ENCODE measurements at regions not wholly inside any gene's neighbourhood (a gene's known extent, or its start where the extent isn't known, plus 50 kb on each side); places are given as distances from the start of the nearest gene placed in this dataset.

- TF ChIP-seq MYC (IDR thresholded peaks at IDR 0.05; ENCODE audit: low read depth, low read length) (no peak), CTCF (IDR thresholded peaks at IDR 0.05; ENCODE audit: low read depth, low read length) (no peak), POLR2A (IDR thresholded peaks at IDR 0.05; ENCODE audit: extremely low read depth, insufficient read length) (no peak)
Measured at GRCh38 chr3:159144891-159145290, 343.0 kb downstream of the MFSD1 start.

DNA sequence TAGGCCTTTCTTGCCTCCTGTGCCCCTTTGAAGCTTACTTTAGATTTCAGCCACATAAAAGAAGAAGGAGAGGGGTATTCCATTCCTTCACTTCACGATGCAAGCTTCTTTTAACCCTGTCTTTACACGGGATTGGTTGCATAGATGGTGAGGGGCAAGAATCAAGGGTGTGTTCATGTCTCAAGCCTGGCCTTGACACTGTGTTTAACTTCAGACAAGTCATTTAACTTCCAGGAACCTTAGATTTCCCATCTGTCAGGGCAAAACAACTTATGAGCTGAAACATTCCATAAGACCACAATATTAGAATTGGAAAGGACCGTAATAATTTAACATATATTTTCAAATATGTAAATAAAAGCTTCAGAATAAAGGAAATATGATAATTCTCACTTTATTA lies 344.5 kb downstream of the MFSD1 start:
- H3K4me3 ChIP-seq (ENCODE audit: low read depth, low read length), result no peak overlapping the region
- TF ChIP-seq CTCF (IDR thresholded peaks at IDR 0.05; ENCODE audit: low read depth, low read length) (no peak), MAX (IDR thresholded peaks at IDR 0.05; ENCODE audit: low read depth, low read length) (no peak), MYC (IDR thresholded peaks at IDR 0.05; ENCODE audit: low read depth, low read length) (no peak), POLR2A (IDR thresholded peaks at IDR 0.05; ENCODE audit: extremely low read depth, insufficient read length) (no peak)
- no peak for DNase-seq (ENCODE audit: low read depth)

More at GRCh38 chr3:159144891-159145290, 343.0 kb downstream of the MFSD1 start:
- no peak overlapping the region for H3K4me3 ChIP-seq (ENCODE audit: low read depth, low read length)
- no peak for DNase-seq (ENCODE audit: low read depth)

GRCh38 chr3:159146856-159147435 lies 345.1 kb downstream of the MFSD1 start:
- TF ChIP-seq CTCF (IDR thresholded peaks at IDR 0.05; ENCODE audit: low read depth, low read length) (no peak), POLR2A (IDR thresholded peaks at IDR 0.05; ENCODE audit: extremely low read depth, insufficient read length) (no peak), MYC (IDR thresholded peaks at IDR 0.05; ENCODE audit: low read depth, low read length) (no peak), MAX (IDR thresholded peaks at IDR 0.05; ENCODE audit: low read depth, low read length) (no peak)
- no peak overlapping the region for H3K4me3 ChIP-seq (ENCODE audit: low read depth, low read length)
- no peak for DNase-seq (ENCODE audit: low read depth)

DNA sequence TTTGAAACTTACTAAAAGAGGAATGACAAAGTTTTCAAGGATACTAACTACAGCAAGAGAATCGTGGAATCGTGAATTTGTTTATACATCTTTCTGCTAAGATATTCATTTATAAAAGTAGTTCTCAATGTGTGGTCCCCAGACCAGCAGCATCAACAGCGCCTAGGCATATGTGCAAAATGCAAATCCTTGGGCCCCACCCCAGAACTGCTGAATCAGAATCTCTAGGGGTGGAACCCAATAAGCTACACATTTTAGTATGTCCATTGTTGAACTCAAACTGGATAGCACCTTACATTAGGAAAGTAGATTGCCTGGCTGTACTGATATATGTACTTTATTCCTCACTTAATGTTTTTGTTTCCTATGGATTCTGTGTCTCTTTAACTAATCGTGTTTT lies 346.0 kb downstream of the MFSD1 start:
- no peak overlapping the region for H3K4me3 ChIP-seq (ENCODE audit: low read depth, low read length)
- TF ChIP-seq POLR2A (IDR thresholded peaks at IDR 0.05; ENCODE audit: extremely low read depth, insufficient read length) (no peak), MYC (IDR thresholded peaks at IDR 0.05; ENCODE audit: low read depth, low read length) (no peak), MAX (IDR thresholded peaks at IDR 0.05; ENCODE audit: low read depth, low read length) (no peak), CTCF (IDR thresholded peaks at IDR 0.05; ENCODE audit: low read depth, low read length) (no peak)

GRCh38 chr3:159148466-159148865 lies 346.6 kb downstream of the MFSD1 start:
- TF ChIP-seq CTCF (IDR thresholded peaks at IDR 0.05; ENCODE audit: low read depth, low read length), result no peak
- TF ChIP-seq POLR2A (IDR thresholded peaks at IDR 0.05; ENCODE audit: extremely low read depth, insufficient read length), result no peak
- no peak for TF ChIP-seq MAX (IDR thresholded peaks at IDR 0.05; ENCODE audit: low read depth, low read length)
- TF ChIP-seq MYC (IDR thresholded peaks at IDR 0.05; ENCODE audit: low read depth, low read length), result no peak
- no peak overlapping the region for H3K4me3 ChIP-seq (ENCODE audit: low read depth, low read length)
- DNase-seq (ENCODE audit: low read depth), result no peak

More for the DNA sequence above, 346.0 kb downstream of the MFSD1 start:
- DNase-seq (ENCODE audit: low read depth), result no peak

DNA sequence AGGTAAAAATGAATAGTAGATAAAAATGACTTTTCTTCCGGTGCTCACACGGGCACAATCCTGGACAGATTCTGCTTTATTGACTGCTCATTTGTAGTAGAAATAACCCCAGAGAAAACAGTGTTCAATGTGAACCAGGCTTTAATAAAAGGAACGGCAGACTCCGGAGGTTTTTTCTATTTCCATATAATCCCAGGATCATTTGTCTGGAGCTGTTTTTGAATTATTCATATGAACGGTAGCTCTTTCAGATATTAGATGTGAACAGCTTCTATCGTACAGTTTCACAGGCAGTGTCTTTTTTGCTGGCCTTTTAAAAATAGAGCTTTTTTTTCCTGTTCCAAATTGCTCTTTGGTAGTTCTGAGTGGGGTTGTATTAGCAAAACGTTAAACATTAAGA lies 347.3 kb downstream of the MFSD1 start:
- TF ChIP-seq MAX (IDR thresholded peaks at IDR 0.05; ENCODE audit: low read depth, low read length) (no peak), CTCF (IDR thresholded peaks at IDR 0.05; ENCODE audit: low read depth, low read length) (no peak), POLR2A (IDR thresholded peaks at IDR 0.05; ENCODE audit: extremely low read depth, insufficient read length) (no peak), MYC (IDR thresholded peaks at IDR 0.05; ENCODE audit: low read depth, low read length) (no peak)
- H3K4me3 ChIP-seq (ENCODE audit: low read depth, low read length), result no peak overlapping the region
- DNase-seq (ENCODE audit: low read depth), result no peak

Measured in NB4 (cell line).